ENCODE measurements at regions not wholly inside any gene's neighbourhood (a gene's known extent, or its start where the extent isn't known, plus 50 kb on each side); places are given as distances from the start of the nearest gene placed in this dataset.

- H3K9ac ChIP-seq (ENCODE audit: low read length) = no peak overlapping the region
- H3K27ac ChIP-seq (ENCODE audit: low read length) = no peak overlapping the region
- no peak overlapping the region for H2AFZ ChIP-seq (ENCODE audit: low read depth, low read length)
- no peaks in the 10 kb centered on the region for H3K9me3 ChIP-seq (ENCODE audit: low read length)
- H3K27me3 ChIP-seq (ENCODE audit: insufficient read depth, low read depth, low read length) = no peaks in the 10 kb centered on the region
- H3K4me3 ChIP-seq (ENCODE audit: low read length) = no peak overlapping the region
- no peaks in the 10 kb centered on the region for H3K79me2 ChIP-seq (replicated peaks; ENCODE audit: insufficient read depth, low read length)
- no peak overlapping the region for H3K4me2 ChIP-seq (ENCODE audit: low read length)
- H3F3A ChIP-seq (ENCODE audit: insufficient read depth, low read length, poor library complexity, severe bottlenecking) = no peaks in the 10 kb centered on the region
- no peaks in the 10 kb centered on the region for H3K9me2 ChIP-seq (ENCODE audit: insufficient read depth, low read length)
- no peaks in the 10 kb centered on the region for H3K36me3 ChIP-seq (ENCODE audit: insufficient read depth, low read length)
- TF ChIP-seq REST (IDR thresholded peaks at IDR 0.05; ENCODE audit: borderline replicate concordance) = no peak
- TF ChIP-seq POLR2AphosphoS5 (IDR thresholded peaks at IDR 0.05) = no peak
- TF ChIP-seq MXI1 (conservative IDR thresholded peaks at IDR 0.05; ENCODE audit: poor library complexity, severe bottlenecking) = no peak
- no peak for TF ChIP-seq RAD21 (conservative IDR thresholded peaks at IDR 0.05)
- TF ChIP-seq TAF1 (IDR thresholded peaks at IDR 0.05; ENCODE audit: low read depth) = no peak
- TF ChIP-seq SMC3 (conservative IDR thresholded peaks at IDR 0.05; ENCODE audit: poor library complexity) = no peak
- TF ChIP-seq EP300 (conservative IDR thresholded peaks at IDR 0.05; ENCODE audit: poor library complexity, severe bottlenecking) = no peak
- TF ChIP-seq CTCF (IDR thresholded peaks at IDR 0.05; ENCODE audit: poor library complexity, severe bottlenecking) = no peak
- no peak for TF ChIP-seq EZH2 (IDR thresholded peaks at IDR 0.05; ENCODE audit: borderline replicate concordance, insufficient read depth, low read length, poor library complexity, severe bottlenecking)
- no peaks in the 10 kb centered on the region for H4K20me1 ChIP-seq (ENCODE audit: insufficient read depth)
These were observed 105.7 kb upstream of the SEC61G start for GRCh38 chr7:54864663-54865062.

GRCh38 chr7:54869523-54869922 is 110.5 kb upstream of the SEC61G start:
- Histone ChIP-seq H3K4me2 (ENCODE audit: low read length) (no peak overlapping the region), H3K36me3 (ENCODE audit: insufficient read depth, low read length) (no peaks in the 10 kb centered on the region), H3K9ac (ENCODE audit: low read length) (no peak overlapping the region), H3K9me3 (ENCODE audit: low read length) (no peaks in the 10 kb centered on the region), H3K9me2 (ENCODE audit: insufficient read depth, low read length) (no peaks in the 10 kb centered on the region), H3K27me3 (ENCODE audit: insufficient read depth, low read depth, low read length) (no peaks in the 10 kb centered on the region), H3K79me2 (replicated peaks; ENCODE audit: insufficient read depth, low read length) (no peaks in the 10 kb centered on the region), H3K27ac (ENCODE audit: low read length) (no peak overlapping the region), H2AFZ (ENCODE audit: low read depth, low read length) (no peak overlapping the region), H3K4me3 (ENCODE audit: low read length) (no peak overlapping the region), H4K20me1 (ENCODE audit: insufficient read depth) (no peaks in the 10 kb centered on the region), H3F3A (ENCODE audit: insufficient read depth, low read length, poor library complexity, severe bottlenecking) (no peaks in the 10 kb centered on the region)
- TF ChIP-seq EZH2 (IDR thresholded peaks at IDR 0.05; ENCODE audit: borderline replicate concordance, insufficient read depth, low read length, poor library complexity, severe bottlenecking) (no peak), TAF1 (IDR thresholded peaks at IDR 0.05; ENCODE audit: low read depth) (no peak), EP300 (conservative IDR thresholded peaks at IDR 0.05; ENCODE audit: poor library complexity, severe bottlenecking) (no peak), RAD21 (conservative IDR thresholded peaks at IDR 0.05) (no peak), REST (IDR thresholded peaks at IDR 0.05; ENCODE audit: borderline replicate concordance) (no peak), POLR2AphosphoS5 (IDR thresholded peaks at IDR 0.05) (no peak), MXI1 (conservative IDR thresholded peaks at IDR 0.05; ENCODE audit: poor library complexity, severe bottlenecking) (no peak), CTCF (IDR thresholded peaks at IDR 0.05; ENCODE audit: poor library complexity, severe bottlenecking) (no peak), SMC3 (conservative IDR thresholded peaks at IDR 0.05; ENCODE audit: poor library complexity) (no peak)
